ENCODE measurements at regions not wholly inside any gene's neighbourhood (a gene's known extent, or its start where the extent isn't known, plus 50 kb on each side); places are given as distances from the start of the nearest gene placed in this dataset.

- Histone ChIP-seq H3K4me3 (no peak overlapping the region), H3K27ac (no peak overlapping the region), H3K27me3 (peaks cover 0 to 6% of the 10 kb centered on the region in 2 donors), H3K4me1 (no peaks in the 10 kb centered on the region), H3K9me3 (no peaks in the 10 kb centered on the region), H3K36me3 (no peaks in the 10 kb centered on the region)
- DNase-seq (no peak), ATAC-seq (peak; percentile 35)
- intact Hi-C loops (cut with DNase I) = no loop called here
- TF ChIP-seq CTCF (IDR thresholded peaks at IDR 0.05) = no peak
These were observed 113.8 kb upstream of the G2E3 start for GRCh38 chr14:30445011-30445793.

- intact Hi-C loops (cut with DNase I) = no loop called here
- no peak for TF ChIP-seq CTCF (IDR thresholded peaks at IDR 0.05)
- DNase-seq = no peak
- H3K4me3 ChIP-seq = no peak overlapping the region
- no peaks in the 10 kb centered on the region for H3K9me3 ChIP-seq
- no peaks in the 10 kb centered on the region for H3K4me1 ChIP-seq
- no peaks in the 10 kb centered on the region for H3K36me3 ChIP-seq
- no peak overlapping the region for H3K27ac ChIP-seq
- peaks cover 0 to 6% of the 10 kb centered on the region in 2 donors for H3K27me3 ChIP-seq
- ATAC-seq = no peak
These were observed 113.1 kb upstream of the G2E3 start for GRCh38 chr14:30445852-30446251.

- Histone ChIP-seq H3K27me3 (no peaks in the 10 kb centered on the region), H3K36me3 (no peaks in the 10 kb centered on the region), H3K4me1 (no peaks in the 10 kb centered on the region), H3K4me3 (no peak overlapping the region), H3K27ac (no peak overlapping the region), H3K9me3 (no peaks in the 10 kb centered on the region)
- intact Hi-C loops (cut with DNase I) = no loop called here
- DNase-seq = no peak
- TF ChIP-seq CTCF (IDR thresholded peaks at IDR 0.05) = no peak
- ATAC-seq = no peak
These were observed 108.1 kb upstream of the G2E3 start for GRCh38 chr14:30450631-30451545.

GRCh38 chr14:30456296-30456695, 102.7 kb upstream of the G2E3 start:
- no peak for DNase-seq
- Histone ChIP-seq H3K27ac (no peak overlapping the region), H3K4me1 (no peaks in the 10 kb centered on the region), H3K27me3 (no peaks in the 10 kb centered on the region), H3K4me3 (no peak overlapping the region), H3K9me3 (no peaks in the 10 kb centered on the region), H3K36me3 (no peaks in the 10 kb centered on the region)
- ATAC-seq = no peak
- intact Hi-C loops (cut with DNase I) = no loop called here
- no peak for TF ChIP-seq CTCF (IDR thresholded peaks at IDR 0.05)

GRCh38 chr14:30462358-30462757, 96.6 kb upstream of the G2E3 start:
- Histone ChIP-seq H3K27me3 (no peaks in the 10 kb centered on the region), H3K27ac (no peak overlapping the region), H3K4me3 (no peak overlapping the region), H3K36me3 (no peaks in the 10 kb centered on the region), H3K4me1 (no peaks in the 10 kb centered on the region), H3K9me3 (no peaks in the 10 kb centered on the region)
- DNase-seq (no peak), ATAC-seq (no peak)
- TF ChIP-seq CTCF (IDR thresholded peaks at IDR 0.05) = no peak
- intact Hi-C loops (cut with DNase I) = no loop called here

All from left lung (tissue), 4 donors.